Osteoblast (primary cell): ENCODE measurements at regions not wholly inside any gene's neighbourhood (a gene's known extent, or its start where the extent isn't known, plus 50 kb on each side); places are given as distances from the start of the nearest gene placed in this dataset.

ENCODE experiments used
- DNase-seq: peaks from one replicate; pipeline ENCODE4 v3.0.0; 2011; ENCODE audit warnings: low spot score, mixed read lengths; ENCODE audit not compliant: insufficient read length; ENCODE audit errors: missing footprints
- H2AFZ ChIP-seq: 2 replicates; pipeline ENCODE4 v1.6.0; 2011; ENCODE audit warnings: mild to moderate bottlenecking, low read length
- H3K27ac ChIP-seq: 2 replicates; pipeline ENCODE4 v1.5.1; 2011; ENCODE audit warnings: mild to moderate bottlenecking, low read depth, low read length, moderate library complexity
- H3K27me3 ChIP-seq: 2 replicates; pipeline ENCODE4 v1.6.0; 2012; ENCODE audit warnings: mild to moderate bottlenecking, control low read depth, inconsistent platforms, low read length, moderate library complexity; ENCODE audit not compliant: insufficient read depth
- H3K36me3 ChIP-seq: 2 replicates; pipeline ENCODE4 v1.5.1; 2011; ENCODE audit warnings: mild to moderate bottlenecking, low read length, control low read depth, moderate library complexity; ENCODE audit not compliant: insufficient read depth
- H3K4me1 ChIP-seq: 2 replicates; pipeline ENCODE4 v1.5.1; 2011; ENCODE audit warnings: mild to moderate bottlenecking, low read length, control low read depth, moderate library complexity; ENCODE audit not compliant: insufficient read depth
- H3K4me2 ChIP-seq: 2 replicates; pipeline ENCODE4 v1.6.0; 2011; ENCODE audit warnings: mild to moderate bottlenecking, low read length; ENCODE audit not compliant: insufficient read depth
- H3K4me3 ChIP-seq: fragments of 200-600 bp; sonication (generic); 3 replicates; pipeline ENCODE4 v1.5.1; 2012; ENCODE audit warnings: mild to moderate bottlenecking, low read length, inconsistent platforms; ENCODE audit not compliant: insufficient read depth
- H3K79me2 ChIP-seq: 2 replicates; pipeline ENCODE4 v1.6.0; 2012; ENCODE audit warnings: mild to moderate bottlenecking, low read length, control low read depth, inconsistent platforms; ENCODE audit not compliant: insufficient read depth
- H3K9me3 ChIP-seq: 2 replicates; pipeline ENCODE4 v1.5.1; 2011; ENCODE audit warnings: low read depth, low read length, control low read depth
- H4K20me1 ChIP-seq: 2 replicates; pipeline ENCODE4 v1.6.0; 2012; ENCODE audit warnings: mild to moderate bottlenecking, low read length, control low read depth; ENCODE audit not compliant: insufficient read depth
- TF ChIP-seq, protein P1 (sequence below): IDR thresholded peaks from 2 replicates; pipeline ENCODE4 v1.5.1; 2011; ENCODE audit warnings: mild to moderate bottlenecking, low read depth, low read length, moderate library complexity; ENCODE audit errors: extremely low read depth

GRCh38 chr16:6560306-6561100 is 772.1 kb upstream of the RBFOX1 start:
- Histone ChIP-seq H3K79me2 (no peaks in the 10 kb centered on the region), H3K9me3 (no peaks in the 10 kb centered on the region), H3K36me3 (no peaks in the 10 kb centered on the region), H3K4me3 (no peak overlapping the region), H3K27me3 (no peaks in the 10 kb centered on the region), H3K4me2 (no peak overlapping the region), H3K4me1 (no peaks in the 10 kb centered on the region), H2AFZ (no peak overlapping the region), H3K27ac (no peak overlapping the region), H4K20me1 (no peaks in the 10 kb centered on the region)
- DNase-seq: no peak
- TF ChIP-seq, protein P1, sequence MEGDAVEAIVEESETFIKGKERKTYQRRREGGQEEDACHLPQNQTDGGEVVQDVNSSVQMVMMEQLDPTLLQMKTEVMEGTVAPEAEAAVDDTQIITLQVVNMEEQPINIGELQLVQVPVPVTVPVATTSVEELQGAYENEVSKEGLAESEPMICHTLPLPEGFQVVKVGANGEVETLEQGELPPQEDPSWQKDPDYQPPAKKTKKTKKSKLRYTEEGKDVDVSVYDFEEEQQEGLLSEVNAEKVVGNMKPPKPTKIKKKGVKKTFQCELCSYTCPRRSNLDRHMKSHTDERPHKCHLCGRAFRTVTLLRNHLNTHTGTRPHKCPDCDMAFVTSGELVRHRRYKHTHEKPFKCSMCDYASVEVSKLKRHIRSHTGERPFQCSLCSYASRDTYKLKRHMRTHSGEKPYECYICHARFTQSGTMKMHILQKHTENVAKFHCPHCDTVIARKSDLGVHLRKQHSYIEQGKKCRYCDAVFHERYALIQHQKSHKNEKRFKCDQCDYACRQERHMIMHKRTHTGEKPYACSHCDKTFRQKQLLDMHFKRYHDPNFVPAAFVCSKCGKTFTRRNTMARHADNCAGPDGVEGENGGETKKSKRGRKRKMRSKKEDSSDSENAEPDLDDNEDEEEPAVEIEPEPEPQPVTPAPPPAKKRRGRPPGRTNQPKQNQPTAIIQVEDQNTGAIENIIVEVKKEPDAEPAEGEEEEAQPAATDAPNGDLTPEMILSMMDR: no peak

- Histone ChIP-seq H4K20me1 (no peaks in the 10 kb centered on the region), H3K27ac (no peak overlapping the region), H3K4me2 (no peak overlapping the region), H3K4me1 (no peaks in the 10 kb centered on the region), H3K9me3 (no peaks in the 10 kb centered on the region), H2AFZ (no peak overlapping the region), H3K27me3 (no peaks in the 10 kb centered on the region), H3K4me3 (no peak overlapping the region), H3K36me3 (no peaks in the 10 kb centered on the region), H3K79me2 (no peaks in the 10 kb centered on the region)
- no peak for DNase-seq
- TF ChIP-seq, protein P1: no peak
Observed at GRCh38 chr16:6558661-6559060, 774.0 kb upstream of the RBFOX1 start.

DNA sequence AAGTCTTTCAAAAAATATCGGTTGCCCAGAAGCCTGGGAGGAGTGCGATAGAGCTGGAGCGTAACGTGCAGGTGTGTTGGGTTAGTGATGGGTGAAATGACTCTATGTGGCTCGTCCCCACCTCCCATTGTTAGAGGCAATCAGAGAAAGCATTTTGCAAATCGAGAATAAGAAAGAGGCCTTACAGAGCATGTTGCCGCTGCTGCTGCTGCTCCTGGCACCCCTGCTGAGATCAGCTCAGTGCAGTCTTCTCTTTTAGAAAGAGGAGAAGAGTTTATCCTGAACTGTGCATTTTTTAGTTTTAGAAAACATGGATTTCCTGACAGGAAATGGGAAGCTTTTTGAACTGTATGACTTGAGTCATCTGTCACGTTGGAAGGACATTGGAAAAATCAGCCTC is 774.5 kb upstream of the RBFOX1 start:
- Histone ChIP-seq H3K4me1 (no peaks in the 10 kb centered on the region), H2AFZ (no peak overlapping the region), H3K79me2 (no peaks in the 10 kb centered on the region), H3K36me3 (no peaks in the 10 kb centered on the region), H4K20me1 (no peaks in the 10 kb centered on the region), H3K4me2 (no peak overlapping the region), H3K27me3 (no peaks in the 10 kb centered on the region), H3K9me3 (peaks cover under 1% of the 10 kb centered on the region), H3K27ac (no peak overlapping the region), H3K4me3 (no peak overlapping the region)
- no peak for DNase-seq
- TF ChIP-seq, protein P1: no peak

DNA sequence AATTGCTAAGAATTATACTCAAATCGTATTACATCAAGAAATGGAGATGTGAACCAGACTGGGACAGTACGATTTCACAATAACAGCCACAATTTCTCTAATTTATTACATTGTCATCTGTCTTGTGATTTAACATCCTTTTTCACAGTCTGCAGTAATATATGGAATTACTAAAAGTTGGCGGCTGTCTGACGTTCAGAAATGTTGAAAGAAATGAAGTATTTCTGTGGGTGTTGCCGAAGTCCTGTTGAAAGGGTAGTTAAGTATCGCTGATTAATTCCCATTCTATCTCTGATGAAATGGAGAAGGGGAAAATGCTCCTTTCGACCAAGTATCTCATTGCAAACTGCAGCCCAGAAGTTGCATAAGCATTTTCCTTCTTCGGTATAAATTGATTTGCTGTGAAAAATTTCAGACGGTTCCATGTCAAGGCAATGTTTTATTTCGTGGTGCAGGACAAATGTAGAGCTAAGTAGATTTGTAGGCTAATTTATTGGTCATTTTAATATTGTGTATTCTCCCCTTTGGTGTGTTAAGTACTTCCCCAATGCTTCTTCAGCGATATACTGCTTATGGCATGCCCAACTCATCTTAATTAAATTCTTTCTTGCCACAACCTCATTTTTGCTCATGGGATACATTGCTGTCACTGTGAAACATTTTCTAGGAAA is 775.2 kb upstream of the RBFOX1 start:
- H3K9me3 ChIP-seq: peaks cover 3% of the 10 kb centered on the region
- TF ChIP-seq, protein P1: no peak
- no peaks in the 10 kb centered on the region for H3K79me2 ChIP-seq
- H3K4me2 ChIP-seq: no peak overlapping the region
- H2AFZ ChIP-seq: no peak overlapping the region
- H3K27ac ChIP-seq: no peak overlapping the region
- no peaks in the 10 kb centered on the region for H3K4me1 ChIP-seq
- no peaks in the 10 kb centered on the region for H3K36me3 ChIP-seq
- no peaks in the 10 kb centered on the region for H4K20me1 ChIP-seq
- no peaks in the 10 kb centered on the region for H3K27me3 ChIP-seq
- no peak overlapping the region for H3K4me3 ChIP-seq
- DNase-seq: no peak
